Transverse colon (tissue), 4 donors: ENCODE measurements at regions not wholly inside any gene's neighbourhood (a gene's known extent, or its start where the extent isn't known, plus 50 kb on each side); places are given as distances from the start of the nearest gene placed in this dataset.

Experiments
- DNase-seq: peaks from one replicate; pipeline ENCODE4 v3.0.0-alpha.2; 2019
- H3K27ac ChIP-seq, 4 donors: fragments of 200-600 bp; sonication (generic); 2 replicates each; pipeline ENCODE4 v1.5.1; 2016 to 2018; ENCODE audit warnings: inconsistent platforms in 4 of 4
- H3K27me3 ChIP-seq: fragments of 200-600 bp; sonication (generic); 2 replicates; pipeline ENCODE4 v1.5.1; 2017; ENCODE audit warnings: inconsistent platforms
- H3K36me3 ChIP-seq, 4 donors: fragments of 200-600 bp; sonication (generic); 2 replicates each; pipeline ENCODE4 v1.5.1; 2017 to 2019; ENCODE audit warnings: inconsistent platforms in 4 of 4
- H3K4me1 ChIP-seq, 4 donors: fragments of 200-600 bp; sonication (generic); 2 replicates each; pipeline ENCODE4 v1.5.1; 2017 to 2020; ENCODE audit warnings: inconsistent platforms in 4 of 4
- H3K4me3 ChIP-seq, 4 donors: fragments of 200-600 bp; sonication (generic); 1 replicate in 1 of 4; 2 replicates in 3 of 4; pipeline versions ENCODE4 v1.5.1 to v1.6.1; 2017 to 2019; ENCODE audit warnings: inconsistent platforms in 4 of 4
- H3K9me3 ChIP-seq, 2 donors: fragments of 200-600 bp; sonication (generic); 2 replicates each; pipeline ENCODE4 v1.5.1; 2017 to 2019; ENCODE audit warnings: inconsistent platforms in 2 of 2
- EP300 ChIP-seq: sonication (generic); formaldehyde crosslinking; IDR thresholded peaks from one replicate; pipeline ENCODE4 v1.6.1; 2017; ENCODE audit warnings: antibody characterized with exemption, low read depth
- POLR2A ChIP-seq: fragments of 450-650 bp; IDR thresholded peaks from one replicate; pipeline ENCODE4 v1.6.1; 2016; ENCODE audit warnings: antibody characterized with exemption, mild to moderate bottlenecking, moderate library complexity
- POLR2AphosphoS5 ChIP-seq, 3 donors: sonication (generic); formaldehyde crosslinking; IDR thresholded peaks; one replicate each; pipeline ENCODE4 v1.6.1; 2016; ENCODE audit warnings: antibody characterized with exemption in 3 of 3
- WGBS, 2 donors: methylation state at CpG; one replicate each; pipeline ENCODE4 v1.1.5; 2018; ENCODE audit warnings: low coverage in 1 of 2; 5-methylcytosine and 5-hydroxymethylcytosine counted together
- in situ Hi-C, 4 donors: fragments of 200-750 bp; cut with MboI; loops; one replicate each; pipeline versions ENCODE4 v1.15.0 to v1.15.1; 2017; ENCODE audit warnings: low sequenced_read_pairs in 3 of 4, low pct_ligation_motif_present in 1 of 4, low pct_unique_long_range_greater_than_20kb in 1 of 4
- intact Hi-C: fragments of 100-400 bp; cut with DNase I; formaldehyde crosslinking; loops from one replicate; pipeline ENCODE4 v1.15.1; 2023; ENCODE audit warnings: low total_unique reads
- TF ChIP-seq, protein P1 (sequence below), 5 experiments: fragments of 200-600 bp in 3 of 5; fragments of 450-650 bp in 2 of 5; sonication (generic) in 3 of 5; IDR thresholded peaks; 1 replicate in 2 of 5; 2 replicates in 3 of 5; pipeline ENCODE4 v1.5.1; 2016 to 2017; ENCODE audit warnings: antibody characterized with exemption in 5 of 5, inconsistent platforms in 3 of 5, mild to moderate bottlenecking in 2 of 5, moderate library complexity in 1 of 5

DNA sequence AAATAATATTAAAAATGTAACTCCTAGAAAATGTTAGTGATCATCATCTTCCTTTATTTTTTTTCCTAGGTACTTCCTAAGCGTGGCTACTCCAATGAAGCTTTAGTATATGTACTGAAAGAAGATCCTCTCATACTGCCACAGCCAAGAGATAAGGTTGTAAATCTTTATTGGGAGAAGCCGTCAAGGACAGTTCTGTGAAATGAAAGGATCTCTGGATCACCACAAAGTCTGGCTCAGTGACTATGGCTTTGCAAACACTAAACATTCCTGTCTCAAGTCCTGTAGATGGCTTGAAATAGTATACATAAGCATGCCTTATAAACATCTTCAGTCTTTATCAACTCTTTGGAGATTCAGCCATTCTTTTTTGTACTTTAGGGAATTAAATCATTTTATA lies 61.2 kb upstream of the DPH5 start:
- TF ChIP-seq, protein P1, sequence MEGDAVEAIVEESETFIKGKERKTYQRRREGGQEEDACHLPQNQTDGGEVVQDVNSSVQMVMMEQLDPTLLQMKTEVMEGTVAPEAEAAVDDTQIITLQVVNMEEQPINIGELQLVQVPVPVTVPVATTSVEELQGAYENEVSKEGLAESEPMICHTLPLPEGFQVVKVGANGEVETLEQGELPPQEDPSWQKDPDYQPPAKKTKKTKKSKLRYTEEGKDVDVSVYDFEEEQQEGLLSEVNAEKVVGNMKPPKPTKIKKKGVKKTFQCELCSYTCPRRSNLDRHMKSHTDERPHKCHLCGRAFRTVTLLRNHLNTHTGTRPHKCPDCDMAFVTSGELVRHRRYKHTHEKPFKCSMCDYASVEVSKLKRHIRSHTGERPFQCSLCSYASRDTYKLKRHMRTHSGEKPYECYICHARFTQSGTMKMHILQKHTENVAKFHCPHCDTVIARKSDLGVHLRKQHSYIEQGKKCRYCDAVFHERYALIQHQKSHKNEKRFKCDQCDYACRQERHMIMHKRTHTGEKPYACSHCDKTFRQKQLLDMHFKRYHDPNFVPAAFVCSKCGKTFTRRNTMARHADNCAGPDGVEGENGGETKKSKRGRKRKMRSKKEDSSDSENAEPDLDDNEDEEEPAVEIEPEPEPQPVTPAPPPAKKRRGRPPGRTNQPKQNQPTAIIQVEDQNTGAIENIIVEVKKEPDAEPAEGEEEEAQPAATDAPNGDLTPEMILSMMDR (IDR thresholded peaks at IDR 0.05), result no peak
- TF ChIP-seq POLR2A, result no peak
- TF ChIP-seq EP300, result no peak
- TF ChIP-seq POLR2AphosphoS5 (IDR thresholded peaks at IDR 0.05), result no peak
- Histone ChIP-seq H3K27ac (no peak overlapping the region), H3K36me3 (no peaks in the 10 kb centered on the region), H3K4me1 (no peaks in the 10 kb centered on the region), H3K4me3 (no peak overlapping the region), H3K27me3 (no peaks in the 10 kb centered on the region), H3K9me3 (no peaks in the 10 kb centered on the region)
- WGBS, 2 donors, result 65% methylated on average over 2 of the region's 2 CpGs
- DNase-seq, result no peak
- in situ Hi-C loops (no loop called here), intact Hi-C loops (no loop called here)

DNA sequence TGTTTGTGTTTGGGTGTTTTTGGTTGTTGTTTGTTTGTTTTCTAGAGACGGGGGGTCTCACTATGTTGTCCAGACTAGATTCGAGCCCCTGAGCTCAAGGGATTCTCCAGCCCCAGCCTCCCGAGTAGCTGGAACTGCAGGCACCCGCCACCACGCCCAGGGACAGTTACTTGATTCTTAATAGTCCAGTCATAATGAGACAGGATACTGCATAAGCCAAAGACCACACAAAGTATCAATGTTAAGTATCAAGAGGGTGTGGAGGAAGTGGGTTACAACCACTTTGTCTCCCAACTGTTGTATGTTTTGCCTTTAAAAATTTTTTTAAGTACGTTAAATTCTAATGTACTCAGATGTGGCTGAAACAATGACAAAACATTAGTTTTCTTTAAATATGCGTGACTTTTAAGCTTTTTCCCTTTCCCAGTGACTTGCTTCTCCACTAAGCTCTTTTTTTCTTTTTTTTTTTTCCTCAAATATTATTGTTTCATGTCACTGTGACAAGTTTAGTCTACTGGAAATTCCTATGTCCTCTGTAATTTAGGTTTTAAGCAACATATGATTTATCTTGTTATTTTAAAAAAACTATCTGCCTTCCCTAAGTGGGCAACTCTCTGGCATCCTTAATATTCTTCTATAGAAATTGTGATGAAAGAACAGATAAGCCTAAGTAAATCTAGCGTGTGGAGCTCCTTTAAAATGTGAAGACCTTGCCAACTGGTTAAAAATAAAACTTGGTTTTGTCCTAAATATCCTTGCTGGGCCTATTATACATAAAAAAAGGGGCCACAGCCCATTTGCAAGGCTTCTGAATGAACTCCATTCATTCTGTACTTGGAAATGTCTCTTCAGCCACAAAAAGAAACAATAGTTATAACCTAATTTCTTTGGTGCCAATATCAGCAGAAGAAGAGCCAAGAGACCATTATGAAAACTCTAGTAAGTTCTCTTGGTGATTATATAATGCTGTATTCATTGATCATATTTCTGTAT lies 56.2 kb upstream of the DPH5 start:
- in situ Hi-C loops (no loop called here), intact Hi-C loops (no loop called here)
- TF ChIP-seq POLR2A (no peak), POLR2AphosphoS5 (IDR thresholded peaks at IDR 0.05) (no peak), EP300 (no peak)
- TF ChIP-seq, protein P1 (IDR thresholded peaks at IDR 0.05), result no peak
- no peak for DNase-seq
- WGBS, 2 donors, result 71 to 77% methylated on average over 6 to 8 of the region's 8 CpGs
- Histone ChIP-seq H3K4me1 (no peaks in the 10 kb centered on the region), H3K27me3 (no peaks in the 10 kb centered on the region), H3K4me3 (no peak overlapping the region), H3K36me3 (no peaks in the 10 kb centered on the region), H3K27ac (no peak overlapping the region), H3K9me3 (no peaks in the 10 kb centered on the region)

DNA sequence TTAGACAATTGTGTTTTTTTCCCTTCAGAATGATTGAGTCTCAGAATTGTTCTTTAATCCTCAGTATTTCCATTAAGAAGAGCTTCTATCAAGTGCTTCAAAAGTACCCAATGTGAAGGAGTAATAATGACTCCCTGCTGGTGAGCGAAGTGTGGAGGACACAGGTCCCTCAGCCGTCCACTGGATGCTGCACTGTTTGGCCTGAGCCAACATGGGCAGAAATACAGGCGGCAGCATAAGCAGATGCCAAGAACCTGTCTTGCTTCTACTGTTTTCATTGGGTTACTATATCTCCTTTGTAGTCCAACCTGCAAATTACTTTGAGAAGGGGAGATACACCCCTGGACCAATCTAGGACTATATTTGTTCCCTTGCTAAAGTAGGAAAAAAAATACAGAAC lies 55.3 kb upstream of the DPH5 start:
- intact Hi-C loops (no loop called here), in situ Hi-C loops (no loop called here)
- H3K27me3 ChIP-seq, result no peaks in the 10 kb centered on the region
- no peak overlapping the region for H3K27ac ChIP-seq
- no peaks in the 10 kb centered on the region for H3K36me3 ChIP-seq
- no peaks in the 10 kb centered on the region for H3K9me3 ChIP-seq
- 97% methylated on average over 3 of the region's 3 CpGs; no CpG with 5 or more reads in 1 of the 2 donors for WGBS, 2 donors
- TF ChIP-seq EP300 (no peak), POLR2AphosphoS5 (IDR thresholded peaks at IDR 0.05) (no peak), POLR2A (no peak)
- TF ChIP-seq, protein P1 (IDR thresholded peaks at IDR 0.05), result no peak
- no peaks in the 10 kb centered on the region for H3K4me1 ChIP-seq
- no peak for DNase-seq
- H3K4me3 ChIP-seq, result no peak overlapping the region

DNA sequence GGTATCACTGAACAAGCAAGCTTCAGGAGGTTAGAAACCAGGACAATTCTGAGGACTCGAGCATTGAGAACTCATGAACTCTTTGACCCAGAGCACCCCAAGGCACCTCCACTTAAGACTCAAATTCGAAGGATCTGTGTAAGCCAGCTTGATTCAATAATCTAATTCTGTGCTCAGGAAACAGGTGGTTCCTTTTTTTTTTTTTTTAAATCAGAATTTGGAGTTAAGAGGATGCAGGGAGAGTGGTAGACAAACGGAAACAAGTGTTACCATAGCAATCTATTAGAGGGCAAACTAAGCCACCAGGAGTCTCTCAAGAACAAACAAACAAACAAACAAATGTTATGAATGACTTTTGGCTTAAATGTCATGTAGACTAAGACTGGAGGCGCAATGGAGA lies 53.8 kb upstream of the DPH5 start:
- Histone ChIP-seq H3K27ac (no peak overlapping the region), H3K27me3 (no peaks in the 10 kb centered on the region), H3K9me3 (no peaks in the 10 kb centered on the region), H3K36me3 (no peaks in the 10 kb centered on the region), H3K4me1 (no peaks in the 10 kb centered on the region), H3K4me3 (no peak overlapping the region)
- DNase-seq, result no peak
- WGBS, 2 donors, result 85% methylated on average over 4 of the region's 4 CpGs
- in situ Hi-C loops (no loop called here), intact Hi-C loops (no loop called here)
- TF ChIP-seq POLR2AphosphoS5 (IDR thresholded peaks at IDR 0.05) (no peak), EP300 (no peak), POLR2A (no peak)
- TF ChIP-seq, protein P1 (IDR thresholded peaks at IDR 0.05), result no peak
